Stimulated activated CD4-positive, alpha-beta T cell treated with anti-CD3 and anti-CD28 coated beads, Interleukin-1b, Interleukin-23, amount 100 ng/mL, for 48 hours (primary cell): ENCODE measurements at regions not wholly inside any gene's neighbourhood (a gene's known extent, or its start where the extent isn't known, plus 50 kb on each side); places are given as distances from the start of the nearest gene placed in this dataset.

Source experiments
- DNase-seq: peaks from one replicate; pipeline ENCODE4 v3.0.0-alpha.2; 2020

- DNase-seq: no peak
Measured at GRCh38 chr2:16862471-16862870, 196.8 kb upstream of the CYRIA start.

- no peak for DNase-seq
Measured at GRCh38 chr2:16861530-16861929, 195.9 kb upstream of the CYRIA start.

- no peak for DNase-seq
Measured at GRCh38 chr2:16861111-16861510, 195.5 kb upstream of the CYRIA start.

- DNase-seq: no peak
Measured at GRCh38 chr2:16860627-16861026, 195.0 kb upstream of the CYRIA start.

- DNase-seq: no peak
Measured at GRCh38 chr2:16855183-16855582, 189.5 kb upstream of the CYRIA start.

GRCh38 chr2:16853088-16853487 lies 187.5 kb upstream of the CYRIA start:
- DNase-seq: no peak

- DNase-seq: no peak
Measured at GRCh38 chr2:16852651-16853050, 187.0 kb upstream of the CYRIA start.

GRCh38 chr2:16851126-16851525 lies 185.5 kb upstream of the CYRIA start:
- no peak for DNase-seq

GRCh38 chr2:16840496-16841172 lies 175.0 kb upstream of the CYRIA start:
- no peak for DNase-seq

GRCh38 chr2:16832910-16833309 lies 167.3 kb upstream of the CYRIA start:
- DNase-seq: no peak

- no peak for DNase-seq
Measured at GRCh38 chr2:16828828-16829160, 163.2 kb upstream of the CYRIA start.

GRCh38 chr2:16828044-16828827 lies 162.6 kb upstream of the CYRIA start:
- no peak for DNase-seq

- no peak for DNase-seq
Measured at GRCh38 chr2:16824472-16824871, 158.8 kb upstream of the CYRIA start.

- DNase-seq: no peak
Measured at GRCh38 chr2:16821692-16822091, 156.1 kb upstream of the CYRIA start.

- DNase-seq: no peak
Measured at GRCh38 chr2:16818203-16818556, 152.5 kb upstream of the CYRIA start.

- DNase-seq: no peak
Measured at GRCh38 chr2:16817305-16818202, 151.9 kb upstream of the CYRIA start.

GRCh38 chr2:16816522-16816921 lies 150.9 kb upstream of the CYRIA start:
- no peak for DNase-seq

- DNase-seq: no peak
Measured at GRCh38 chr2:16816016-16816415, 150.4 kb upstream of the CYRIA start.

- no peak for DNase-seq
Measured at GRCh38 chr2:16813593-16813992, 148.0 kb upstream of the CYRIA start.

GRCh38 chr2:16798472-16798871 lies 132.8 kb upstream of the CYRIA start:
- DNase-seq: no peak

GRCh38 chr2:16791496-16791895 lies 125.9 kb upstream of the CYRIA start:
- no peak for DNase-seq

- no peak for DNase-seq
Measured at GRCh38 chr2:16785149-16785548, 119.5 kb upstream of the CYRIA start.

GRCh38 chr2:16784652-16785051 lies 119.0 kb upstream of the CYRIA start:
- DNase-seq: no peak
